Esophagus squamous epithelium (tissue), 4 donors: ENCODE measurements at regions not wholly inside any gene's neighbourhood (a gene's known extent, or its start where the extent isn't known, plus 50 kb on each side); places are given as distances from the start of the nearest gene placed in this dataset.

ENCODE experiments used
- POLR2A ChIP-seq, 4 donors: fragments of 450-650 bp; IDR thresholded peaks; one replicate each; pipeline ENCODE4 v1.6.1; 2017; ENCODE audit warnings: antibody characterized with exemption in 4 of 4, mild to moderate bottlenecking in 4 of 4, moderate library complexity in 3 of 4
- TF ChIP-seq, protein P1 (sequence below), 6 experiments: fragments of 450-650 bp in 4 of 6; fragments of 200-600 bp in 2 of 6; sonication (generic) in 2 of 6; IDR thresholded peaks; one replicate each; pipeline ENCODE4 v1.5.1; 2016 to 2019; ENCODE audit warnings: antibody characterized with exemption in 6 of 6, mild to moderate bottlenecking in 4 of 6, moderate library complexity in 4 of 6

DNA sequence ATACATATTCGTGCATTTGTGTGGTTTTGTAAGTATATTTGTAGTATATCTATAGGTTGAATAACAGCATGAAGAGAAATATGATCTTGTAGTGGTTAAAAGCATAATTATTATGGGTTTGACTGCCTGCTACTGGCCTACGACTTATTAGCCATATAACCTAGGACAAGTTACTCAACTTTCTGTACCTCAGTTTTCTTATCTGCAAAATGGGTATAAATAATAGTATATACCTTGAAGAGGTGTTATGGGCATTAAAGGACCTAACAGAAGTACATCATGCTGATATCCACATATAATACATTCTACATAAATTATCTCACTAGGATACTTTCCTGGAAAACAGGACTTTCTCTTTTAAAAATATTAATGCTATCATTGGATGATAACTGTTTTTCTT, 118.3 kb upstream of the ELL2 start:
- TF ChIP-seq, protein P1, sequence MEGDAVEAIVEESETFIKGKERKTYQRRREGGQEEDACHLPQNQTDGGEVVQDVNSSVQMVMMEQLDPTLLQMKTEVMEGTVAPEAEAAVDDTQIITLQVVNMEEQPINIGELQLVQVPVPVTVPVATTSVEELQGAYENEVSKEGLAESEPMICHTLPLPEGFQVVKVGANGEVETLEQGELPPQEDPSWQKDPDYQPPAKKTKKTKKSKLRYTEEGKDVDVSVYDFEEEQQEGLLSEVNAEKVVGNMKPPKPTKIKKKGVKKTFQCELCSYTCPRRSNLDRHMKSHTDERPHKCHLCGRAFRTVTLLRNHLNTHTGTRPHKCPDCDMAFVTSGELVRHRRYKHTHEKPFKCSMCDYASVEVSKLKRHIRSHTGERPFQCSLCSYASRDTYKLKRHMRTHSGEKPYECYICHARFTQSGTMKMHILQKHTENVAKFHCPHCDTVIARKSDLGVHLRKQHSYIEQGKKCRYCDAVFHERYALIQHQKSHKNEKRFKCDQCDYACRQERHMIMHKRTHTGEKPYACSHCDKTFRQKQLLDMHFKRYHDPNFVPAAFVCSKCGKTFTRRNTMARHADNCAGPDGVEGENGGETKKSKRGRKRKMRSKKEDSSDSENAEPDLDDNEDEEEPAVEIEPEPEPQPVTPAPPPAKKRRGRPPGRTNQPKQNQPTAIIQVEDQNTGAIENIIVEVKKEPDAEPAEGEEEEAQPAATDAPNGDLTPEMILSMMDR (IDR thresholded peaks at IDR 0.05), result no peak
- no peak for TF ChIP-seq POLR2A (IDR thresholded peaks at IDR 0.05)
